Fibroblast of skin of abdomen (primary cell): ENCODE measurements at regions not wholly inside any gene's neighbourhood (a gene's known extent, or its start where the extent isn't known, plus 50 kb on each side); places are given as distances from the start of the nearest gene placed in this dataset.
"Not testable (repeated sequence)": the region's sequence is repeated elsewhere in the genome, so short reads cannot be mapped to it uniquely, and the experiment has no call there.

Source experiments
- DNase-seq: peaks from one replicate; pipeline ENCODE4 v3.0.0-alpha.2; 2013

DNA sequence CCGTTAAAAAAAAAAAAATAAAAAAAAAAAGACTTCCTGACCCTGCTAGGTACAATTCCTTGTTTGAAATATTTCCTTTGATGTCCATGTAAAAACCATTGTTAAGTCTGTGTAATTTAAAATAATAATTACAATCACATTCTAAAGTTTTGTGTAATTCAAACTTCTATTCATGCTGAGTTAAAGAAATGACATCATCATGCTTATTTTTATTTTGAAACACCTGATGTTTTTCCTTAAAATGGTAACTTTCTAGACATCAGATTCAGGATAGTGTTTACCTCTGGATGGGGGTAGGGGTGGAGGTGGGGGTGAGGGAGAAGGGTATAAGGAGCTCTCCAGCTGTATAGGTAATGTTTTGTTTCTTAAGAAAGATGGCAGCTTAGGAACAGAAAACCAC lies 92.8 kb downstream of the ADCYAP1 start:
- DNase-seq, result no peak

DNA sequence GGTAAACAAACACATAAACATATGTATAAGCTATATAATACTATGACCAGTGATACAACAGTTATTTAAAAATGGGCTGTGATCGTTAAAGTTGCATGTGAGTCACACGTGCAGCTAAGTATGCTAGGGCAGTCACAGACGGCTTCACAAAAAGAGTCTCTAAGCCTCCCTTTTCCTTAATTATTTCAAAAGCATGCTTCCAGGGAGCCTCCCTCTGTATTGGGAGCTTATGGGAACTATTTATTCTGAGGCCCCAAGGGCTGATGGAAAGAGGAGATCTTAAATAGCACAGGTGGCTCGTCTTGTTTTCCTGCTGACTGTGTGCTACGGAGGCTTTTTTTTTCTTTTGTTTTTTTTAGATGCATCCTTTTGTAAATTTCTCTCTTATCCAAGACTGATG lies 94.3 kb downstream of the ADCYAP1 start:
- DNase-seq, result no peak

DNA sequence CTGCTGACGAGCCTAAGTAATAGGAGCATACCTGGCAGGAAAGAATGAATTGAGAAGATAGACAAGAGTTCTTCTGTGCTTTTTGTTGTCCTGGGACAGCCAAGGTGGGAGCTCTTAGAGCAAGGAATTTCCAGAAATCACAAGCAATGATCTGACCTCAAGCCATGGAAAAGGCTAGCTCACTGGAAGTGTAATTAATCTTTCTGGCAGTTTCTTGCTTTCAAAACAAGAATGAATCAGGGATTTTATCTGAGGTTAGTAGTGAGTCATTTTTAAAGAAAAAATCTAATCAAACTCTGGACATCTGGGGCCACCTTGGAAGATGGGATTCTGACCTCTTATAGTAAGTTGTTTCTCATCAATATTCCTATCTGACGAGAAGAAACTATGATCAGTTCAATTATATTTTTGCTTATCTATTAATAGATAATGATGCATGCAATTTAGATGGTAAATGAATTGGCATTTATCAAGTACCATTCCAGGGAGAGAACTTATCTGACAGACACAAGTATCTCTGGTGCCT lies 98.0 kb downstream of the ADCYAP1 start:
- DNase-seq, result peak; percentile 60

DNA sequence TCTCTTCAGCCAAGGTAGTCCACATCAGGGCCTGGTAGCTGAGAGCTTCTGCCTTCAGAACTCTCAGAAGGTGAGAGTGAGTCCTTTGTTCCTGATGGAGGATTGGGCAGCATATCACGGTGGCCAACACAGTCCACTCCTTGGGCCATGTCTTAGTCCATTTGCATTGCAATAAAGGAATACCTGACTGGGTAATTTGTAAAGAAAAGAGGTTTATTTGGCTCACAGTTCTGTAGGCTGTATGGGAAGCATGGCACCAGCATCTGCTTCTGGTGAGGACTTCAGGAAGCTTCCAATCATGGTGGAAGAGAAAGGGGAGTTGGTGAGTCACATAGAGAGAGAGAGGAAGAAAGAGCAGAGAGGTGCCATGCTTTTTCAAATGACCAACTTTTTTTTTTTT lies 98.8 kb downstream of the ADCYAP1 start:
- DNase-seq, result no peak

DNA sequence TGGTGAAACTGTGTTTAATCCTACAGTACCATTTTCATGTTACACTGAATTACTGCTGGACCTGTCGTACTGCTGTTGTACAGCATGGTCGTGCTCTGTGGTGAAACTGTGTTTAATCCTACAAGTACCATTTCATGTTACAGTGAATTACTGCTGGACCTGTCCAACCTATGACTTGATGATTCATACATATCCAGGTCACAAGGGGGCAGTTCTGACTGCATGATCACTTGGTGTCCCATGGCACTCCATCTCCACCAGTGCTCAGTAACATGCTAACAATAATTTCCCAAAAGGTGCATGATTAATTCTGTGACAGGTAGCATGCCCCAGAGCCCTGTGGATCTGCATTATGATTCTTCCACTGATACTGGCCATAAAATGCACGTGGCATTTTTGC lies 101.6 kb downstream of the ADCYAP1 start:
- DNase-seq, result no peak

DNA sequence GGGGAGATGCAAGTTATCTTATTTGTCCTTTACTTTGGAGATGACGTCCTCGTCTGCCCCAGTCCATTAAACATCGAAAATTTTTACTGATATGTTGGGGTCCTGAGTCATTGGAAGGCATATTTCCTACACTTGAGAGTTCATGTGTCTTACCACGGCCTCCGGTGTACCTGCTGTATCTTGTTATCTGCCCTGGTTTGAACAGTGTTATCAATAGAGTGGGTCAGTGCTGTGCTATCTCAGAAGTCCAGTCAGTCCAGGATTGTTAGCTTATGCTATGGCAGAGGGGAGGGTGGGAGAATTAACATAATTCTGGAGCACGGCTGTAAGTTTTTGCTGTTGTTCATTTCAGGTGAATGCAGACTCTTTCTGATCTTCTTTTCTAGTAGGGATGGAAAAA lies 102.3 kb downstream of the ADCYAP1 start:
- DNase-seq, result no peak

DNA sequence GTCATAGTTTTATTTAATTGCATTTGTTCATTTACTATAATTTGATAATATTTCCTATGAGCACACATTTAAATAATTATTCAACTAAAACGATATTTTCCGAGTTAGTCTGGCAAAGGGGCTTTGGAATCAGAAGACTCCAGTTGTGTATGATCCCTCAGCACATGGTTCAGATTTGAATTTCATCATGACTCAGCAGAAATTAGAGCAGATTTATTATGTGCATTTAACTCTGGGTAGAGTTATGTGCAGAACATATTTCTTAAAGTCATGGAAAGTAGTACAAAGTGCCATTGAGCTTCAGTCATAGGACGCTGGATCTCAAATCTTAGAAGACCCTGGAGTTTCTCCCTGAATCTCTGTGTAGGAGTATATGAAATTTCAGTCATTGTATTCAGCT lies 106.7 kb downstream of the ADCYAP1 start:
- DNase-seq, result peak; percentile 72

DNA sequence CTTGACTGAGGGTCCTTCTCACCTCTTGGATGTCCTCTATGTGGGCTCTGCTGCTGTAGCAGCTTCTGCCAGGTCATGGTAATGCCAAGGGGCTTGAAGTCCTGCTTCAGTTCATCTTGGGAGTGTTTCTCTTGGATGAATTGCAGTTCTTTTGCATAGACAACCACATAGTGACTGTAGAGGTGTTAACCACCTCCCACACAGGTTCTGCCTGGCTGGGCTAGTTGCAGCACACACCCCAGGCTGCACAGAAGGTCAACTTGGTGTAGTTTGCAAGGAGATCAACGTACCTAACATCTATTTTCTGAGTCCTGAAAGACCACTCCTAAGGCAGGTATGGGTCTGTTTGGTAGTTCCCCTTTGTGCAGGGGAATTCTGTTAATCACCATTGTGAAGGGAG lies 108.1 kb downstream of the ADCYAP1 start:
- DNase-seq, result no peak

DNA sequence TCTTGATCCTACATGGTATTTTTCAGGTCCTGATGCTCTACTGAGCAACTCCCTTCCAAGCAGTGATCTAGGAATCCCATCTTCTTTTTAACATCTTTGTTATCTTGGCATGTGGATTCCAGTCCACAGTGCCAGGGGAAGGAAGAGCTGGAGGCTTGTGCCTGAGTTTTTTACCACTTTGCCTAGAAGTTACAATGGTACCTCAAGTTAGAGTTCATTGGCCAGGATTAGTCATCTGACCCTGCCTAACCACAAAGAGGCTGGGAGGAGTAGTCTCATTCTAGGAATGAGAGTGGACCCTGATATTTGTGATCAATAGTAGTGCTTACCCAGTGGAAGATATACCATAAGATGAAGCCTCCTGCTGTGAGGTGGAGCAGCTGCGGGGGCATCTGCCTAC lies 109.3 kb downstream of the ADCYAP1 start:
- DNase-seq, result no peak

DNA sequence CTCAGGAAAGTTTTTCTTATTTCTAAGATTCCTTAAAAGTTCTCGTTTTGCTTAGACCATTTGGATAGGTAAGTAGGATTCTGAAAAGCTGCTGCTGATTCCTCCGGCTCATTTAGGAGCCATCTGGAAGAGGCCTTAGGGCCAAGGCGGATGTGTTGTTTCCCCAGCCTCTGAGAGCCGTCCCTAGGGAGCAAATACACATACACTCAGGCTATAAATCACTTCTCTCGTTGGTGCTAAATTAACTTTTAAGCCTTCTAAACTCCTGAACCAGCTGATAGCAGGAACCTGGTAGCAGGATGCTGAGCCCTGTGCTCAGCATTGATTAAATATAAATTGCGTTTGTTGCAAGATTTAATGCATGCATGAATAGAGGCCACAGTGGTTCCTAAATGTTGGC lies 109.8 kb downstream of the ADCYAP1 start:
- DNase-seq, result peak; percentile 62

DNA sequence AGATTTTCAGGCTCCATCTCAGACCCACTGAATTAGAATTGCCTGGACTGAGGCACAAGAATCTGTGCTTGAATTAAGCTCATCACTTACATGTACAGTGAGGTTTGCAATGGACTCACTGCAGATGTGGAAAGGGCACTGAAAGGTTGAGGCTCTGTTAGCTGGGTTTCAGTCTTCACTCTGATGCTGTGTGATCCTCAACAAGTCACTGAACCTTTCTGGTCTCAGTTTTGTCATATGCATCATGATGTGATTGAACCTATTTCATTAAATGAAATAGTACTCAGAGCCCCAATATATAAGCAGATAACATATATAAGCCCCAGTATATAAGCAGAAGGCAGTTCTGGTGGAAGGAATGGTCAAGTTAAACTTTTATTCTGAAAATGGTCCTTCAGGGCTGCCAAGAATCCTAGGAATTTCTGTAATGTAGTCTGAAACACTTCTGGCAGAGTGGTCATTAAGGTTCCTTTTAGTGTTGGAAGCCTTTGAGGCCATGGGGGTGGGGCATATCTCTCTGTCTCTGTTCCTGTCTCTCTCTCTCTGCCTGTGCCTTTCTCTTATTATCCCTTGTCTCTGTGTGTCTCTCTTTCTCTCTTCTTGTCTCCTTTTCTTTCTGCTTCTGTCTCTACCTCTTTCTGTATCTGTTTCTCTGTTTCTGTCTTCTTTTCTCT lies 110.4 kb downstream of the ADCYAP1 start:
- peak; percentile 84 for DNase-seq

DNA sequence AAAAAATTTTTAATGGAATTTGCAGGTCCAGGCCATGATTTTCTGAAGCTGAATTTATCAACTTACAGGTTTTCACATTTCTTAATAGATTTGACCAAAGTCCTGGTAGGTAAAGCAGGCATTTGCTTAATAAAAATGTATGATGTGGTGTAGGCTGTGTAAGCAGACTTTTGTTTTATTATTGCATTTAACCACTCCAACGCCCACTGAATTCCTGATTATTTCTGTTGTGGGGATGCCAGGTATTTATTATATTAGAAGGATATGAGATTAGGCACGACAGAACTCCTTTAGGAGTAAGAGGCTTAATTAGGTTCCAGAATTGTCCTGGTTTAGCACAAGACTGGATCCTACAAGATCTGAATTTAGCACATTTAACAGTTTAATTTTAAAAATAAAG lies 111.1 kb downstream of the ADCYAP1 start:
- DNase-seq, result no peak

DNA sequence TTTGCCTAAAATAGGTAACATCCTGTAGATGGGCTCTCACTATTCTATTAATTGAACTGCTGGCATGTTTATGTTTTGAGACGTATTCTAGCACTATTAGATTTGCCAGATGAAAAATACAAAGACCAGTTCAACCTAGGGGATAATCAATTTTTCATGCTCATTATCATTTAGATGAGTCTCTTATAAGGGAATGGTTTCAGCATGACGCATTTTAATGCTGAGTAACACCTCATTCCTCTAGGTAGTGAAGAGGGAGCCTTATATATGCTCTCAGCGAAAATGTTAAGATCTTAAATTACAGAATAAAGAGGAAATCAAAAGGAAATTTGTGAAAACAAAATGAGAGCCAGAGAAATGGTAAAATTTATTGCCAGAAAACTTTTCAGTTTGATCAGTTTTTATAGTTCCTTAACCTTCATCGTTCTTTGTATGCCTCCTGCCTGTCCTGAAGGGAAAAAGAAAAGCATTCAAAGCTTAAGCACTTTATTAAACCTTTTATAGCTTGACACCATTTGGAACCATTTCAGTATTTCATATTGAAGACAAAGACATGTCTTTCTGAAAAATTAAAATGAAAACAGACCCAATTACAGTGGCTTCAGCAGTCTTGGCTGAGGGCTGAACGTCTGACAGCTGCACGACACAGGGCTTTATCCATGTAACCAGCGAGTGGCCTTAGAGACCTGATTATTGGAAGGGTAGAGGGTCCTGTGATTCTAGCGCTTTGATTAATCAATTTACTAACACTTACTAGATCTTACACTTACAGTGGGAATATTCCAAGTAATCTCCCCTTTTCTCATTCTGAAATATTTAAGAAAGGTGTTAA lies 112.8 kb downstream of the ADCYAP1 start:
- DNase-seq, result peak; percentile 45

DNA sequence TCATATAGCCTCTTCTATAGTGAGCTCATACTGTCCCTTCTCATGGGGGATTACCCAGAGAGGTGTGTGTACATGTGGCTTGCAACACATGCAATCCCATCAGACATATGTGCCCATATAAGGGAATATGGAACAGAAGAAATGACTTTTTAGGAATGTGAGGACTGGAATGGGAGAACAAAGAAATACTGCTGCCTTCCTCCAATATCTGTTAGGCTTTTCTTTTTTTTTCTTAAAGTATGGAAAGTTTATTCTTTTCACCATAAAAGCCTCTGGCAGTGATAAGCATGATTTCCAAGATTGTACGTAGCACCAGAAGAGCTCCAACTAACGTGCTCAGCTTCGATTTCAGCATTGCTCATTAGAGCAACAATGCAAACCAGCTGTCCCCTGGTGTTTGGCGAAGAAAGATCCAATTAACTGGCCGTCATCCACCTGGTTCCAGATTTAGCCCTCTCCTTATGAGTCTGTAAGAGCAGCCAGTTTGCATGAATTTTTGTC lies 113.6 kb downstream of the ADCYAP1 start:
- DNase-seq, result peak; percentile 94

DNA sequence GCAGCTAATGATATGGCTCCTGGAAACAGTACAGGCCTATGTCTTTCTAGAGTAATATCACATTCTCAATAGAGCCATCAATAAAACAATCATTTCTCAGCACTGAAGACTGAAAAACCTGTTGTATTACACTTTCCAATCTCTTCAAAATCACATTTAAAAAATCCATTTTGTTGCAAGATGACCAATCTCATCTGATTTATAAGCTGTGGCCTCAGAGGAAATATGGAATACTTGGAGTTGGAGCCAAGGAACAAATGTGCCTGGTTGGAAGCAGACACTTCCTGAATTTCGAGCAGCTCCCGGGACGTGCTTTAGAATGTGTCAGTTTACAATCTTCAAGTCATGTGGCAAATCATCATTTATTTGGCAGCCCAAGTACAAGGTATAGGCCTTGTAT lies 114.5 kb downstream of the ADCYAP1 start:
- DNase-seq, result no peak

DNA sequence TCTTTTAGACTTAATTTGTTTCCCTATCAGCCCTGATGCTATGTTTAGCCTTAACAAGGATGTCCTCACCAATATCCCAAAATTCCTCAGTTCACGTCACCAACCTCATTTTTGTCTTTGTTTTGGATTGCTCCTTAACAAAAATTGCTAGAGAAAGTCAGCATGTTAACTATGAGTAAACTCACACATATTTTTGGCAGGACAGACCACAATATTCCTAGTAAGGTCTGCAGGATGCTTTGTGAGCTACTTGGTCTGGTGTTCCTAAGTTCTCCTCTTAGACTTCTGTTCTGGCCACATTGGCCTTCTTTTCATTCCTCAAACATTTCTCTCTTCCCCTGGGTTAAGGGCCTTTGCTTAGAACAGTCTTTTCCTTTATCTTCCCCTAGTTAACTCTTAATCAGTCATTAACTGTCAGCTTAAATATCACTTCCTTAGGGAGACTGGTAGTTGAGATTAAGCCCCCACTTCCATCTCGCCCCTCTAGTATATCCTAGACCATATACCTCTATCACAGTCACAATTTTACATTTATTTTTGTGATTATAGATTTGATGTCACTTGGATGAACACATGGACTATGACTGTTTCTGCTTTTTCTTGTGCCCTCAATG lies 116.2 kb downstream of the ADCYAP1 start:
- DNase-seq, result peak; percentile 42

DNA sequence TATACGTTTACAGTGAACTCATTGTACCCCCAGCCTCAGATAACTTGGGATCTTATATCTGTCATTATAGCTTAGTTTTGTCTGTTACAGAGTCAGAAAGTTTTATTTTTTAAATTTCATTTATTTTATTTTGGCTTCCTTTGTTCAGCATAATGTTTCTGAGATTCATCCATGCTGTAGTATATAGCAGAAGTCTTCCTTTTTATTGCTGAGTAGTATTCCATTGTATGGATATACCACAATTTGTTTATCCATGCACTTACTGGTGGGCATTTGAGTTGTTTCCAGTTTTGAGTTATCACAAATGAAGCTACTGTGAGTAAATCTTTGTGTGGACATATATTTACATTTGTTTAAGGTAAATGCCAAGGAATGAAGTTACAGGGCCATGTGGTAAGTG lies 122.3 kb downstream of the ADCYAP1 start:
- no peak for DNase-seq

DNA sequence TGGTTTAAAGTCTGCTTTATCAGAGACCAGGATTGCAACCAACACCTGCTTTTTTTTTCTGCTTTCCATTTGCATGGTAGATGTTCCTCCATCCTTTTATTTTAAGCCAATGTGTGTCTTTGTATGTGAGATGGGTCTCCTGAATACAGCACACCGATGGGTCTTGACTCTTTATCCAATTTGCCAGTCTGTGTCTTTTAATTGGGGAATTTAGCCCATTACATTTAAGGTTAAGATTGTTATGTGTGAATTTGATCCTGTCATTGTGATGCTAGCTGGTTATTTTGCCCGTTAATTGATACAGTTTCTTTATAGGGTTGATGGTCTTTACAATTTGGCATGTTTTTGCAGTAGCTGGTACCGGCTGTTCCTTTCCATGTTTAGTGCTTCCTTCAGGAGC lies 128.4 kb downstream of the ADCYAP1 start:
- not testable (repeated sequence) for DNase-seq

DNA sequence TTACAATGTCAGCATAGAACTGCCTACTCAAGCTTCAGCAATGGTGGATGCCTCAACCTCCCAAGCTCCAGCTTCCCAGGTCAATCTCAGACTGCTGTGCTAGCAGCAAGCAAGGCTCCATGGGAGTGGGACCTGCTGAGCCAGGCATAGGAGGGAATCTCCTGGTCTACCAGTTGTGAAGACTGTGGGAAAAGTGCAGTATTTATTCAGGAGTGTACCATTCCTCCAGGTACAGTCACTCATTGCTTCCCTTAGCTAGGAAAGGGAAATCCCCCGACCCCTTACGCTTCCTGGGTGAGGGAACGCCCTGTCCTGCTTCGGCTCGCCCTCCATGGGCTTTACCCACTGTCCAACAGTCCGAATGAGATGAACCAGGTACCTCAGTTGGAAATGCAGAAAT lies 130.3 kb downstream of the ADCYAP1 start:
- no peak for DNase-seq

DNA sequence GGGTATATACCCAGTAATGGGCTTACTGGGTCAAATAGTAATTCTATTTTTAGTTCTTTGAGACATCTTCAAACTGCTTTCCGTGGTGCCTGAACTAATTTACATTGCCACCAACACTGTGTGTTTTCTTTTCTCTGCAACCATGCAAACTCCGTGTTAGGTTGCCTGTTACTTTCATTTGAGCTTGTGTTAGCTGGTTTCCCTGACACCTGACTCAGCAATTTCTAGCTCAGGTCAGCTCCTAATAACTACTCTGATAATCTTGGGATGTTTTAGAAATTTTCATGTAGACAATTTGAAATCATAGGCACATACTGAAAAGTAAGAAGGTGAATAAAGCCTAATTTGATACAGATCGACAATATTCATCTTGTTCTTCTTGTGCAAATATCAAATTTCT lies 132.3 kb downstream of the ADCYAP1 start:
- DNase-seq, result no peak

DNA sequence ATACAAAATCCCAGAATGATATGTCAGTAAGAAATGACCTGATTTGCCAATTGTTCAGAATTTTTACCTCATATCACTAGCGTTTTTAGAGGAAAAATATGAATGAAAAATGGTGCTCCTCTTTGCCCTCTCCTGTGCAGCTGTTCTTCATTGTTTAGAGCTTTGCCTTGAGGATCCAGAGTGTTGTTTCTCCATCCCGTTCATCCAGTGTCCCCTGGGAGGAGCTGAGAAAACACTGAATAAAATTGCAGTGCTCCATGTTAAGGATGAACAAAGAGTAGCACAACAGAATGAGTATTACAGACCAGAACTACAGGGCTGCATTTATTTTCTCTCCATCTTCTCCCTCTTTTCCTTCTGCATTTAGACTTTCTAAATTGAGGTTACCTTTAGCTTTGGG lies 133.1 kb downstream of the ADCYAP1 start:
- no peak for DNase-seq

DNA sequence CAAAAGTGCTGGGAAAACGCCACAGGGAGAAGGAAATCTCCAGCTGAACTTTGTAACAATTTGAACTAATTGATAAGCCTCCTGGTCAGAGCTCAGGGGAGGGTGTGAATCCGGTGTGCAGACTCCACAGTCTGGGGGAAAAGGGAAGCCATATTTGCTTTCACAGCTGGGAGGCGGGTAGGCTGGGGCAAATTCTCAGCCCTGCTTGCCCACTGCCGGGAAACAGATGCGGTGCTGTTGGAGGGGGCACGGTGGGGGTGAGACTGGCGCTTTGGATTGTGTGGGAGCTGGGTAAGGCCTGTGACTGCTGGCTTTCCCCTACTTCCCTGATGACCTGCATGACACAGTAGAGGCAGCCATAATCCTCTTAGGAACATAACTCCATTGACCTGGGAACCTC lies 134.8 kb downstream of the ADCYAP1 start:
- no peak for DNase-seq

DNA sequence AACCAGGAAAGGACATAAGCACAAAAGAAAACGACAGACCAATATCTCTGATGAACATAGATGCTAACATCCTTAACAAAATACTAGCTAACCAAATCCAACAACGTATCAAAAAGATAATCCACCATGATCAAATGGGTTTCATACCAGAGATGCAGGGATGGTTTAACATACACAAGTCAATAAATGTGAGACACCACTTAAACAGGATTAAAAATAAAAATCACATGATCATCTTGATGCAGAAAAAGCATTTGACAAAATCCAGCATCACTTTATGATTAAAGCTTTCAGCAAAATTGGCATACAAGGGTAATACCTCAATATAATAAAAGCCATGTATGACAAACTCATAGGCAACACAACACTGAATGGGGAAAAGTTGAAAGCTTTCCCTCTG lies 138.4 kb downstream of the ADCYAP1 start:
- not testable (repeated sequence) for DNase-seq
